ENCODE measurements at regions not wholly inside any gene's neighbourhood (a gene's known extent, or its start where the extent isn't known, plus 50 kb on each side); places are given as distances from the start of the nearest gene placed in this dataset.
"Not testable (repeated sequence)": the region's sequence is repeated elsewhere in the genome, so short reads cannot be mapped to it uniquely, and the experiment has no call there.

GRCh38 chr7:20546958-20547357, 68.5 kb upstream of the ABCB5 start:
- H3K56ac ChIP-seq (ENCODE audit: extremely low read depth, insufficient read depth, low read length); H3K4me2 ChIP-seq (ENCODE audit: low read depth, low read length); H3K9ac ChIP-seq (ENCODE audit: low read depth, low read length); H4K20me1 ChIP-seq (ENCODE audit: insufficient read depth, low read length); H4K5ac ChIP-seq (ENCODE audit: low read depth, low read length); H3K23ac ChIP-seq (ENCODE audit: low read depth, low read length); BruUV-seq (replicated peaks); H2AFZ ChIP-seq (replicated peaks; ENCODE audit: low read length, poor library complexity); H4K91ac ChIP-seq (ENCODE audit: insufficient read depth, low read depth, low read length); H3K36me3 ChIP-seq (ENCODE audit: control insufficient read depth, insufficient read depth, low read length); H3K18ac ChIP-seq (ENCODE audit: low read depth, low read length); CTCF ChIA-PET; H3K4ac ChIP-seq (ENCODE audit: low read depth, low read length); H2BK5ac ChIP-seq (ENCODE audit: low read depth, low read length, poor library complexity, severe bottlenecking); H3K27ac ChIP-seq (ENCODE audit: insufficient read depth, low read length); H2BK120ac ChIP-seq (ENCODE audit: low read depth, low read length); H3K79me1 ChIP-seq (ENCODE audit: low read depth in 1 of 2, low read length in 2 of 2); POLR2A ChIA-PET (ENCODE audit: unreplicated experiment); H2AK9ac ChIP-seq (replicated peaks; ENCODE audit: low read depth, low read length, poor library complexity); dilution Hi-C loops (cut with HindIII; ENCODE audit: low sequenced_read_pairs, unreplicated experiment); in situ Hi-C loops (cut with MboI; ENCODE audit: low sequenced_read_pairs); H3K4me1 ChIP-seq (ENCODE audit: control insufficient read depth, insufficient read depth, low read length); H3K4me3 ChIP-seq (ENCODE audit: insufficient read depth, low read depth, low read length); H3K9me1 ChIP-seq (ENCODE audit: insufficient read depth, low read length); ATAC-seq (ENCODE audit: low read depth); H3K14ac ChIP-seq (replicated peaks; ENCODE audit: low read depth, low read length); DNase-seq; intact Hi-C loops (cut with micrococcal nuclease); H4K8ac ChIP-seq (ENCODE audit: low read depth in 2 of 2, low read length in 2 of 2); H2BK20ac ChIP-seq (ENCODE audit: low read depth, low read length); H3K9me3 ChIP-seq (ENCODE audit: control insufficient read depth, insufficient read depth, low read length); H2BK15ac ChIP-seq (ENCODE audit: low read depth, low read length); H3K27me3 ChIP-seq (ENCODE audit: control insufficient read depth, insufficient read depth, low read length); H2AK5ac ChIP-seq (ENCODE audit: low read depth, low read length): not testable (repeated sequence)
- WGBS, 2 experiments (ENCODE audit: extremely low coverage in 2 of 2, insufficient read length in 1 of 2) = 72% methylated on average over 2 of the region's 10 CpGs; no CpG with 5 or more reads in 1 of the 2 experiments
